GM12875 (cell line): ENCODE measurements at regions not wholly inside any gene's neighbourhood (a gene's known extent, or its start where the extent isn't known, plus 50 kb on each side); places are given as distances from the start of the nearest gene placed in this dataset.

Experiments used
- H3K4me3 ChIP-seq: one replicate; pipeline ENCODE4 v1.5.1; 2011; ENCODE audit warnings: low read depth, low read length, control low read depth
- CTCF ChIP-seq: IDR thresholded peaks from 2 replicates; pipeline ENCODE4 v1.5.1; 2011; ENCODE audit warnings: low read depth, mild to moderate bottlenecking, control low read depth, inconsistent platforms, low read length, moderate library complexity, borderline replicate concordance; ENCODE audit not compliant: insufficient read depth

- no peak overlapping the region for H3K4me3 ChIP-seq
- no peak for TF ChIP-seq CTCF
These were observed 131.6 kb downstream of the OLFM4 start for GRCh38 chr13:53160211-53160610.

- TF ChIP-seq CTCF: no peak
These were observed 132.6 kb downstream of the OLFM4 start for GRCh38 chr13:53161251-53161650.

GRCh38 chr13:53165261-53165660, 136.6 kb downstream of the OLFM4 start:
- TF ChIP-seq CTCF: no peak
- H3K4me3 ChIP-seq: no peak overlapping the region

More at GRCh38 chr13:53161251-53161650, 132.6 kb downstream of the OLFM4 start:
- no peak overlapping the region for H3K4me3 ChIP-seq

GRCh38 chr13:53167561-53167960, 138.9 kb downstream of the OLFM4 start:
- no peak overlapping the region for H3K4me3 ChIP-seq
- no peak for TF ChIP-seq CTCF

- no peak for TF ChIP-seq CTCF
- H3K4me3 ChIP-seq: no peak overlapping the region
These were observed 142.3 kb downstream of the OLFM4 start for GRCh38 chr13:53170910-53171309.

GRCh38 chr13:53174545-53174944, 145.9 kb downstream of the OLFM4 start:
- H3K4me3 ChIP-seq: no peak overlapping the region
- TF ChIP-seq CTCF: no peak

GRCh38 chr13:53180684-53181083, 152.1 kb downstream of the OLFM4 start:
- no peak overlapping the region for H3K4me3 ChIP-seq
- TF ChIP-seq CTCF: no peak
